A549 (cell line): ENCODE measurements at regions not wholly inside any gene's neighbourhood (a gene's known extent, or its start where the extent isn't known, plus 50 kb on each side); places are given as distances from the start of the nearest gene placed in this dataset.

ENCODE experiments used
- CHD2 ChIP-seq: fragments of 150-350 bp; IDR thresholded peaks from 2 replicates; pipeline ENCODE4 v1.6.1; 2014; ENCODE audit warnings: low read length; ENCODE audit not compliant: partially characterized antibody
- EP300 ChIP-seq, 2 experiments: fragments of >200 bp; sonication (Bioruptor Twin); formaldehyde crosslinking; IDR thresholded peaks; 2 replicates in 1 of 2; 3 replicates in 1 of 2; pipeline ENCODE4 v1.6.1; 2016 to 2017
- MAZ ChIP-seq: fragments of 150-350 bp; IDR thresholded peaks from 2 replicates; pipeline ENCODE4 v1.6.1; 2014; ENCODE audit warnings: antibody characterized with exemption, low read depth, low read length, borderline replicate concordance
- MYC ChIP-seq: IDR thresholded peaks from 2 replicates; pipeline ENCODE4 v1.6.1; 2012; ENCODE audit warnings: mild to moderate bottlenecking, inconsistent platforms, low read length, improper control_type of control experiment, borderline replicate concordance
- NPAS2 ChIP-seq: fragments of 250-450 bp; sonication (Bioruptor Pico); IDR thresholded peaks from 2 replicates; pipeline ENCODE4 v1.8.0; 2022; ENCODE audit warnings: mild to moderate bottlenecking, moderate library complexity, borderline replicate concordance
- POLR2A ChIP-seq: IDR thresholded peaks from 2 replicates; pipeline ENCODE4 v1.6.1; 2012; ENCODE audit warnings: mild to moderate bottlenecking, low read length
- POLR2AphosphoS2 ChIP-seq: conservative IDR thresholded peaks from 2 replicates; pipeline ENCODE4 v1.6.1; 2012; ENCODE audit warnings: low read length, improper control_type of control experiment, inconsistent platforms
- RAD21 ChIP-seq, 2 experiments: fragments of >200 bp in 1 of 2; sonication (Bioruptor Twin) in 1 of 2; formaldehyde crosslinking in 1 of 2; IDR thresholded peaks in 1 of 2; conservative IDR thresholded peaks in 1 of 2; 2 replicates in 1 of 2; 3 replicates in 1 of 2; pipeline ENCODE4 v1.6.1; 2012 to 2018; ENCODE audit warnings: inconsistent platforms in 1 of 2
- RFX5 ChIP-seq: fragments of 450-650 bp; IDR thresholded peaks from 2 replicates; pipeline ENCODE4 v1.7.1; 2014; ENCODE audit warnings: antibody characterized with exemption, mild to moderate bottlenecking, moderate library complexity
- TFCP2L1 ChIP-seq: fragments of 250-450 bp; sonication (Bioruptor Pico); IDR thresholded peaks from 2 replicates; pipeline ENCODE4 v1.5.0; 2021; ENCODE audit warnings: mild to moderate bottlenecking
- TP53 ChIP-seq: fragments of 250-450 bp; sonication (Bioruptor Pico); IDR thresholded peaks from 2 replicates; pipeline ENCODE4 v1.5.0; 2021; ENCODE audit warnings: mild to moderate bottlenecking, moderate library complexity
- TF ChIP-seq, protein P1 (sequence below): fragments of >200 bp; sonication (Bioruptor Twin); formaldehyde crosslinking; IDR thresholded peaks from 3 replicates; pipeline ENCODE4 v1.5.1; 2016
- TF ChIP-seq, protein P2 (sequence below): fragments of 450-650 bp; IDR thresholded peaks from 2 replicates; pipeline ENCODE4 v1.6.1; 2014; ENCODE audit warnings: antibody characterized with exemption
- TF ChIP-seq, protein P3 (sequence below): fragments of 250-450 bp; sonication (Bioruptor Pico); IDR thresholded peaks from 2 replicates; pipeline ENCODE4 v1.5.0; 2021; ENCODE audit warnings: mild to moderate bottlenecking, moderate library complexity, borderline replicate concordance

DNA sequence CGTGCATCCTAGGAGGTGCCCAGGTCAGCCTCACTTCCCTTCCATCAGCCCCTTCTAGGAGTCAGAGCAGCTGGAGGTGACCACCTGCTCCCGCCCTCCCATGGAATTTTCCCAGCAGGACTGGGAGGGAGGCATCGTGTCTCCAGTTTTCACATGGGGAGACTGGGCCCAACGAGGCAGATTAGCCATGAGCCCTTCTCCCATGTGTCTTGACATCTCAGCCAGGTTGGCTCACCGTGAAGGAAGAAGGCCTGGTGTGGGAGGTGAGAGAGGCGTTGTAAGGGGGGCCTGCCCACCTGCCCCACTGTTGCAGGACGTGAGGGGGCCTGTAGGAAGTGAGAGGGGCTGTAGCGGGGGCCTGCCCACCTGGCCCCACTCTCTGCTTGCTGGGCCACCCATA, 1521.4 kb downstream of the BRD1 start:
- TF ChIP-seq, protein P1, sequence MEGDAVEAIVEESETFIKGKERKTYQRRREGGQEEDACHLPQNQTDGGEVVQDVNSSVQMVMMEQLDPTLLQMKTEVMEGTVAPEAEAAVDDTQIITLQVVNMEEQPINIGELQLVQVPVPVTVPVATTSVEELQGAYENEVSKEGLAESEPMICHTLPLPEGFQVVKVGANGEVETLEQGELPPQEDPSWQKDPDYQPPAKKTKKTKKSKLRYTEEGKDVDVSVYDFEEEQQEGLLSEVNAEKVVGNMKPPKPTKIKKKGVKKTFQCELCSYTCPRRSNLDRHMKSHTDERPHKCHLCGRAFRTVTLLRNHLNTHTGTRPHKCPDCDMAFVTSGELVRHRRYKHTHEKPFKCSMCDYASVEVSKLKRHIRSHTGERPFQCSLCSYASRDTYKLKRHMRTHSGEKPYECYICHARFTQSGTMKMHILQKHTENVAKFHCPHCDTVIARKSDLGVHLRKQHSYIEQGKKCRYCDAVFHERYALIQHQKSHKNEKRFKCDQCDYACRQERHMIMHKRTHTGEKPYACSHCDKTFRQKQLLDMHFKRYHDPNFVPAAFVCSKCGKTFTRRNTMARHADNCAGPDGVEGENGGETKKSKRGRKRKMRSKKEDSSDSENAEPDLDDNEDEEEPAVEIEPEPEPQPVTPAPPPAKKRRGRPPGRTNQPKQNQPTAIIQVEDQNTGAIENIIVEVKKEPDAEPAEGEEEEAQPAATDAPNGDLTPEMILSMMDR: no peak
- TF ChIP-seq POLR2A: no peak
- TF ChIP-seq, protein P2, sequence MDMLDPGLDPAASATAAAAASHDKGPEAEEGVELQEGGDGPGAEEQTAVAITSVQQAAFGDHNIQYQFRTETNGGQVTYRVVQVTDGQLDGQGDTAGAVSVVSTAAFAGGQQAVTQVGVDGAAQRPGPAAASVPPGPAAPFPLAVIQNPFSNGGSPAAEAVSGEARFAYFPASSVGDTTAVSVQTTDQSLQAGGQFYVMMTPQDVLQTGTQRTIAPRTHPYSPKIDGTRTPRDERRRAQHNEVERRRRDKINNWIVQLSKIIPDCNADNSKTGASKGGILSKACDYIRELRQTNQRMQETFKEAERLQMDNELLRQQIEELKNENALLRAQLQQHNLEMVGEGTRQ: no peak
- no peak for TF ChIP-seq MYC
- TF ChIP-seq NPAS2 (CRISPR knock-in tag): no peak
- no peak for TF ChIP-seq RAD21 (conservative IDR thresholded peaks at IDR 0.05 in 1 of 2, IDR thresholded peaks at IDR 0.05 in 1 of 2)
- no peak for TF ChIP-seq CHD2
- TF ChIP-seq, protein P3, sequence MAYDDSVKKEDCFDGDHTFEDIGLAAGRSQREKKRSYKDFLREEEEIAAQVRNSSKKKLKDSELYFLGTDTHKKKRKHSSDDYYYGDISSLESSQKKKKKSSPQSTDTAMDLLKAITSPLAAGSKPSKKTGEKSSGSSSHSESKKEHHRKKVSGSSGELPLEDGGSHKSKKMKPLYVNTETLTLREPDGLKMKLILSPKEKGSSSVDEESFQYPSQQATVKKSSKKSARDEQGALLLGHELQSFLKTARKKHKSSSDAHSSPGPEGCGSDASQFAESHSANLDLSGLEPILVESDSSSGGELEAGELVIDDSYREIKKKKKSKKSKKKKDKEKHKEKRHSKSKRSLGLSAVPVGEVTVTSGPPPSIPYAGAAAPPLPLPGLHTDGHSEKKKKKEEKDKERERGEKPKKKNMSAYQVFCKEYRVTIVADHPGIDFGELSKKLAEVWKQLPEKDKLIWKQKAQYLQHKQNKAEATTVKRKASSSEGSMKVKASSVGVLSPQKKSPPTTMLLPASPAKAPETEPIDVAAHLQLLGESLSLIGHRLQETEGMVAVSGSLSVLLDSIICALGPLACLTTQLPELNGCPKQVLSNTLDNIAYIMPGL (CRISPR knock-in tag): no peak
- no peak for TF ChIP-seq POLR2AphosphoS2
- no peak for TF ChIP-seq EP300 (IDR thresholded peaks at IDR 0.05)
- no peak for TF ChIP-seq RFX5
- no peak for TF ChIP-seq MAZ
- no peak for TF ChIP-seq TP53
- TF ChIP-seq TFCP2L1 (CRISPR knock-in tag): no peak
